Bronchial epithelial cell (primary cell): ENCODE measurements at regions not wholly inside any gene's neighbourhood (a gene's known extent, or its start where the extent isn't known, plus 50 kb on each side); places are given as distances from the start of the nearest gene placed in this dataset.

Experiments
- DNase-seq: peaks from one replicate; pipeline ENCODE4 v3.0.0-alpha.2; 2010; ENCODE audit warnings: low read depth
- FAIRE-seq: peaks from 2 replicates; lab custom pipeline; 2011; peaks lifted over from hg19 to GRCh38; lab: Jason Lieb, UNC
- H3K27me3 ChIP-seq: 2 replicates; pipeline ENCODE4 v1.5.1; 2011; ENCODE audit warnings: low read length; ENCODE audit not compliant: control insufficient read depth, insufficient read depth
- H3K36me3 ChIP-seq: 2 replicates; pipeline ENCODE4 v1.5.1; 2011; ENCODE audit warnings: low read length; ENCODE audit not compliant: control insufficient read depth, insufficient read depth
- H3K4me3 ChIP-seq: 2 replicates; pipeline ENCODE4 v1.5.1; 2011; ENCODE audit warnings: mild to moderate bottlenecking, low read depth, low read length, control low read depth
- CTCF ChIP-seq: IDR thresholded peaks from 2 replicates; pipeline ENCODE4 v1.5.1; 2011; ENCODE audit warnings: mild to moderate bottlenecking, moderate library complexity, low read length, control low read depth, inconsistent platforms; ENCODE audit not compliant: insufficient read depth, severe bottlenecking

GRCh38 chr17:83148317-83149028 lies 69.1 kb downstream of the METRNL start:
- H3K36me3 ChIP-seq, result no peaks in the 10 kb centered on the region
- no peak for TF ChIP-seq CTCF
- no peaks in the 10 kb centered on the region for H3K27me3 ChIP-seq
- H3K4me3 ChIP-seq, result no peak overlapping the region
- FAIRE-seq (peak; percentile 18), DNase-seq (no peak)

DNA sequence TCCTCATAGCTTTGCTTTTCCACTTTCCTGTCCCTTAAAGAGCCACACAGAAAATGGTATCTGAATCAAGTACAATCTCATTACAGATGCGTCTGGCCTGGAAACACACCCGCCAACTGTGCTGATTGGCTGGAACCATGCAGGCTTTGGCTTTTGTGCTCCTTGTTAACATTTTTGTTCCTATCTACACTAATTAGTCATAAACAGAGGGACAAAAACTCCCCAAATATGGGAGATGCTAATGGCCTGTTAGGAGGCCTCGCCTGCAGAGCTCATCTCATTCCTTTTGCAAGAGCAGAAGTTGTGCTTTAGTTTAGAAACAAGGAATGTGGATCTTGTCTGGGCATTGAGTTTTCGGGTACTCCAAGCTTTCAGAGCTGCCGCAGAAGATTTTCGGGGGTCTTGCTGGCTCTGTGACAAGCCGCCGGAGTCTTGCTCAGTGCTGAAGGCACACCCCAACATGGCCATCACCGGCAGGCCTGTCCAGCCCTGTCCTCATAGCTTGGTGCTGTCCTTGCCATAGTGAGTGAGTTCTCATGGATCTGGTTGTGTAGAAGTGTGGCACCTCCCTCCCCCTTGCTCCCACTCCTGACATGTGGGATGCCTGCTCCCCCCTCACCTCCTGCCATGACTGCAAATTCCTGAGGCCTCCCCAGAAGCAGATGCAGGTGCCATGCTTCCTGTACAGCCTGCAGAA lies 69.8 kb downstream of the METRNL start:
- Histone ChIP-seq H3K36me3 (no peaks in the 10 kb centered on the region), H3K27me3 (no peaks in the 10 kb centered on the region), H3K4me3 (no peak overlapping the region)
- TF ChIP-seq CTCF, result no peak
- no peak for FAIRE-seq
- DNase-seq, result no peak

DNA sequence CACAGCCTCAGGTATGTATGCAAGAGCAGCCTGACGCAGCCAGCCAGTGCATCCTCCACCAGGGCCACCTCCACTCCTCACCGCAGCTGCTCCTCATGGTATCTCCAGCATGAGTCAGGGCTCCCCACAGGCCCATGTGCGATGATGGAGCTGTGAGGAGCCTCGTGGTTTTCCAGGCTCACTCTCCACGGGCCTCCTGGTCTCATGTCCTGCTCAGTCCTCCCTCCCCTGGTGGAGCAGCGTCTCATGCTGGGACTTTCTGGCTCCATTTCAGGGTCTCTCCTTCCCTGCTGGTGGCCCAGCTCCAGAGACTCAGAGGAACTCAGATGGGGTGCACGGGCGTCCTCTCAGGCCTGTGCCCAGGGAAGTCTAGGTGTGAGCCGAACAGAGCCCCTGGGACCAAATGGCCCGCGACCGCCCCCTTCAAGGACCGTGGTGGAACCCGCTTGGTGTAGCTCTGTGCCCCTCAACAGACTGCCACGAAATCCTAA lies 70.4 kb downstream of the METRNL start:
- Histone ChIP-seq H3K27me3 (no peaks in the 10 kb centered on the region), H3K36me3 (no peaks in the 10 kb centered on the region), H3K4me3 (no peak overlapping the region)
- no peak for DNase-seq
- no peak for FAIRE-seq
- TF ChIP-seq CTCF, result no peak

GRCh38 chr17:83150369-83151055 lies 71.1 kb downstream of the METRNL start:
- no peak for TF ChIP-seq CTCF
- Histone ChIP-seq H3K27me3 (no peaks in the 10 kb centered on the region), H3K4me3 (no peak overlapping the region), H3K36me3 (no peaks in the 10 kb centered on the region)
- FAIRE-seq (no peak), DNase-seq (no peak)

- Histone ChIP-seq H3K4me3 (no peak overlapping the region), H3K27me3 (no peaks in the 10 kb centered on the region), H3K36me3 (no peaks in the 10 kb centered on the region)
- DNase-seq, result no peak
- FAIRE-seq, result no peak
- no peak for TF ChIP-seq CTCF
These were observed 71.6 kb downstream of the METRNL start for GRCh38 chr17:83151056-83151441.
